Activated T-helper 2 cell treated with anti-CD3 and anti-CD28 coated beads, Interferon-gamma antibody, Interleukin-2, Interleukin-4, amounts not matched to agents 10 μg/mL and 5 μg/mL and 100 μg/mL, durations not matched to agents 14 hours and 24 hours and 36 hours (primary cell): ENCODE measurements at regions not wholly inside any gene's neighbourhood (a gene's known extent, or its start where the extent isn't known, plus 50 kb on each side); places are given as distances from the start of the nearest gene placed in this dataset.

ENCODE experiments used
- DNase-seq: peaks from one replicate; pipeline ENCODE4 v3.0.0; 2021; ENCODE audit warnings: low spot score
- H3K27ac Mint-ChIP-seq: one replicate; pipeline ENCODE4 v1.8.0; 2021; ENCODE audit warnings: mixed read lengths
- H3K27me3 Mint-ChIP-seq: one replicate; pipeline ENCODE4 v1.8.0; 2021; ENCODE audit warnings: low read depth, mixed read lengths
- H3K36me3 Mint-ChIP-seq: one replicate; pipeline ENCODE4 v1.8.0; 2021; ENCODE audit warnings: low read depth, mixed read lengths
- H3K4me1 Mint-ChIP-seq: one replicate; pipeline ENCODE4 v1.8.0; 2021; ENCODE audit warnings: low read depth, mixed read lengths
- H3K4me3 Mint-ChIP-seq: one replicate; pipeline ENCODE4 v1.8.0; 2021; ENCODE audit warnings: low read depth, mild to moderate bottlenecking, moderate library complexity, mixed read lengths
- H3K9me3 Mint-ChIP-seq: one replicate; pipeline ENCODE4 v1.8.0; 2021; ENCODE audit warnings: mixed read lengths
- intact Hi-C: fragments of 100-400 bp; cut with micrococcal nuclease; formaldehyde crosslinking; loops from one replicate; pipeline ENCODE4 v1.15.1; 2023

- H3K27ac Mint-ChIP-seq, result no peak overlapping the region
- no peak for DNase-seq
- peaks cover 13% of the 10 kb centered on the region for H3K27me3 Mint-ChIP-seq
- H3K36me3 Mint-ChIP-seq, result no peaks in the 10 kb centered on the region
- intact Hi-C loops, result no loop called here
- H3K9me3 Mint-ChIP-seq, result no peaks in the 10 kb centered on the region
- H3K4me1 Mint-ChIP-seq, result no peaks in the 10 kb centered on the region
- H3K4me3 Mint-ChIP-seq, result no peak overlapping the region
These were observed 137.1 kb upstream of the MCTP2 start for GRCh38 chr15:94094310-94094709.

DNA sequence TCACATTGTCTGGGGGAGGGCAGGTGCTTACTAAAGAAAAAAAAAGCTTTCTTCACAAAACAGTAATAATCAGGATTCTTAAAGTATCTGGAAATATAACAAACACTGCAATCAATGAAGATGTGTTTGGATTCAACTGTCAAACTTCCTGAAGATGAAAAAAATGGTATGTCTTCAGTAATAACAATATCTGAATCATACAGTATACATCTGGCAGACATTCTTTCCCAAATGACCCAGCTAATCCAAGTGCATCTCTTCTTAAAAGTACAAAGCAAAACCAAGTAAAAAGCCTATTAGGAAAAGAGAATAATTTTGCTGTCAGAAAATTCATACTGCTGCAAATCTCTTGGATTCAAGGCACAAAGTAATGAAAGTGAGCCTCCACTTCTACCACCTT lies 145.0 kb upstream of the MCTP2 start:
- Mint-ChIP-seq H3K4me1 (no peaks in the 10 kb centered on the region), H3K27me3 (no peaks in the 10 kb centered on the region), H3K36me3 (no peaks in the 10 kb centered on the region), H3K27ac (no peak overlapping the region), H3K4me3 (no peak overlapping the region), H3K9me3 (no peaks in the 10 kb centered on the region)
- intact Hi-C loops, result no loop called here
- DNase-seq, result no peak

- Mint-ChIP-seq H3K27ac (no peak overlapping the region), H3K9me3 (no peaks in the 10 kb centered on the region), H3K4me3 (no peak overlapping the region), H3K36me3 (no peaks in the 10 kb centered on the region), H3K4me1 (no peaks in the 10 kb centered on the region), H3K27me3 (no peaks in the 10 kb centered on the region)
- intact Hi-C loops, result no loop called here
- DNase-seq, result no peak
These were observed 147.8 kb upstream of the MCTP2 start for GRCh38 chr15:94083467-94084052.

GRCh38 chr15:94081829-94082228 lies 149.5 kb upstream of the MCTP2 start:
- no peaks in the 10 kb centered on the region for H3K36me3 Mint-ChIP-seq
- H3K4me1 Mint-ChIP-seq, result no peaks in the 10 kb centered on the region
- no peak for DNase-seq
- H3K27ac Mint-ChIP-seq, result no peak overlapping the region
- intact Hi-C loops, result no loop called here
- no peaks in the 10 kb centered on the region for H3K27me3 Mint-ChIP-seq
- H3K4me3 Mint-ChIP-seq, result no peak overlapping the region
- H3K9me3 Mint-ChIP-seq, result no peaks in the 10 kb centered on the region

DNA sequence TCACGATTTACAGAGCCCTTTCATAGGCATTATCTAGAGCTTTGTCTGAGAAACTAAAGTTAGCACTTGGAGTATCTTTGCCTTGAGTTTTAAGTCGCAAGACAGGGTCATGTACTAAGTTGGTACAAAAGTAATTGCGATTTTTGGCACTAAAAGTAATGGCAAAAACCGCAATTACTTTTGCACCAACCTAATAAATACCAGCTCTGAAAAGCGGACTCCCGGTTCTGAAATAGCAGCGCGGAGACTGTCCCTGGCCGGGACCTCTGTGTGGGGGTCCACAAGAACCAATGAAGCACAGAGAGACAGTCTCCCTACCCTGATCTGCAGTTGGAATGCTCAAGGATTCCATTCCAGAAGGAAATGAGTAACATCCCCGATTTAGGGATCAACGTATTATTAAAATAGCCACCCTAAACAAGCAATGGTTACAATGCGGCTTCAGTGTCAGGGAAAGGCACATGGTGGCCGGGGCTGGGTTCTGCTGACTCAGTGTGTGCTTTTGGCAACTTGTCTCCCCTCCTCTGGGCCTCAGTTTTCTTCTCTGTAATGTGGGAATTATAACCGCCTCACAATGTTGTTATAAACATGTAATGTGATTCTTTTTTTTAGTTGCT lies 150.3 kb upstream of the MCTP2 start:
- Mint-ChIP-seq H3K27me3 (no peaks in the 10 kb centered on the region), H3K4me3 (no peak overlapping the region)

DNA sequence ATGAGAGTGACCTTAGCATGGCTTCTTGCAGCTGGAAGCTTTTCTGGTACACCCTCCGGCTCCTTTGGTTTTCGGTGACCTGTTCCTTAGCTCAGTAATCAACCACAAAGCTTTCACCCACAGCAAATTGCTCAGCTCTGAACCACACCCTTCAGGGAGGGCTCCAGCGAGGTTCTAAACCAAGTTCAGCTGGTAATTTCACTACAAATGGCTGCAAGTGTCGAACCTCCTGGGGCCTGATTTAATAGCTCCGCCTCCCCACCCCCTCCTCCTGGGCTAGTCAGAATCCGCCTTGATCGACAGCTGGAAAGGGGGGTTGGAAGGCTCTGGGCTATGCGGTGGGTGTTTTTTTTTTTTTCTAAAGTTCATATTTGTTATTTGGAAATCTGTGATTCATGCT lies 150.9 kb upstream of the MCTP2 start:
- no peak for DNase-seq
- Mint-ChIP-seq H3K27me3 (no peaks in the 10 kb centered on the region), H3K4me1 (no peaks in the 10 kb centered on the region), H3K9me3 (no peaks in the 10 kb centered on the region), H3K36me3 (no peaks in the 10 kb centered on the region), H3K27ac (no peak overlapping the region), H3K4me3 (no peak overlapping the region)
- intact Hi-C loops, result no loop called here

More for the DNA sequence above, 150.3 kb upstream of the MCTP2 start:
- intact Hi-C loops, result no loop called here
- Mint-ChIP-seq H3K9me3 (no peaks in the 10 kb centered on the region), H3K27ac (no peak overlapping the region), H3K4me1 (no peaks in the 10 kb centered on the region), H3K36me3 (no peaks in the 10 kb centered on the region)
- DNase-seq, result no peak

DNA sequence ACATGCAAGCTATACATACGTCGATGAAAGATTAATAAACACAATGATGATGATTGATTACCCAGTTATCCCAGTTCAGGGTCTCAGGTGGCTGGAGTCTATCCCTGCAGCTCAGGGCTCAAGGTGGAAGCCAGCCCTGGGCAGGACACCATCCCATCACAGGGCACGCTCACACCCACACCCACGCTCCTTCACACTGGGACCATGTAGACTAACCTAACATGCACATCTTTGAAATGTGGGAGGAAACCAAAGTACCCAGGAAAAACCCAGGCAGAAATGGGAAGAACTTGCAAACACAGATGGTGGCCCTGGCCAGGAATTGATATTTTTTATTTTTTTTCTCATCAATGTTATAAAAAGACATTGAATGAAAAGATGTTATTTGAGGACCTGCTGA lies 151.4 kb upstream of the MCTP2 start:
- no peak overlapping the region for H3K27ac Mint-ChIP-seq
- no peaks in the 10 kb centered on the region for H3K4me1 Mint-ChIP-seq
- no peak for DNase-seq
- intact Hi-C loops, result no loop called here
- no peaks in the 10 kb centered on the region for H3K36me3 Mint-ChIP-seq
- no peaks in the 10 kb centered on the region for H3K27me3 Mint-ChIP-seq
- no peaks in the 10 kb centered on the region for H3K9me3 Mint-ChIP-seq
- H3K4me3 Mint-ChIP-seq, result no peak overlapping the region

DNA sequence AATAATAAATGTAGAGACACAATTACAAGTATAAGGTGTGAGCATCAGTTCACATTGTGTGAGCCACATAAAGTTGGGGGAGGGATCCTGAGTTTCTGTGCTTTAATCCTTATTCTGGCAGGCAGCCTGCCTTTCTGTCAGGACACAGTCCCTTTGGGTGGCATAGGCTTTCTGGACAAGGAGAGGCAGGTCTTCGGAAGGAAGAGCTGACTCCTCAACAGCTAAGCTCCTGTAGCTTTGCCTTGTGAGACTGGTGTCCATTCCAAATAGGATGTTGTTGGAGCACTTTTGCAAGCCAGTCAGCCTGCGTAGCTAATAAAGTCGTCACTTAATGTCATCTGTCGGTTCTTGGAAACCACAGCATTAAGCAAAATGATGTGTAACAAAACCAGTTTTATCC lies 151.9 kb upstream of the MCTP2 start:
- intact Hi-C loops, result no loop called here
- no peak for DNase-seq
- Mint-ChIP-seq H3K4me3 (no peak overlapping the region), H3K36me3 (no peaks in the 10 kb centered on the region), H3K9me3 (no peaks in the 10 kb centered on the region), H3K27ac (no peak overlapping the region), H3K27me3 (no peaks in the 10 kb centered on the region), H3K4me1 (no peaks in the 10 kb centered on the region)

DNA sequence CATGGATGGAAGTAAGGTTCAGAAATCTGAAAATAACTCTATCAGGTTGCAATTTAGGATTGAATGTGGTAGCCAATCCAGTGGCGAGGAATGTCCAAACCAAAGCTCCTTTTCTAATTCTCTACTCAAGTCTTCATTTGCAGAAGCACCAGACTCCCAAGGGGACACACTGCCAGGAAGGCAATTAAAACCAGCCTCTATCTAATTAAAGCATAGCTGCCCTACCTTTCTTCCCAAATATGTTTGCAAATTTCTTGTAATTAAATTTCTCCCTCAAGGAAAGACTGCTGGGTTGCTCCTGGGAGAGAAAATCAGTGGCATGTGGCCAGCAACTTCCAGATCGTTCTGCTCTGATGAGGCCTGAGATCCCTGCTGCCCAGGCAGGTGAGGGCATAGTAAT lies 153.4 kb upstream of the MCTP2 start:
- Mint-ChIP-seq H3K27ac (no peak overlapping the region), H3K9me3 (no peaks in the 10 kb centered on the region), H3K4me3 (no peak overlapping the region), H3K27me3 (no peaks in the 10 kb centered on the region), H3K36me3 (no peaks in the 10 kb centered on the region), H3K4me1 (no peaks in the 10 kb centered on the region)
- no peak for DNase-seq
- intact Hi-C loops, result no loop called here

- intact Hi-C loops, result no loop called here
- H3K27ac Mint-ChIP-seq, result no peak overlapping the region
- peaks cover 3% of the 10 kb centered on the region for H3K27me3 Mint-ChIP-seq
- H3K36me3 Mint-ChIP-seq, result no peaks in the 10 kb centered on the region
- no peak for DNase-seq
- no peaks in the 10 kb centered on the region for H3K4me1 Mint-ChIP-seq
- H3K4me3 Mint-ChIP-seq, result no peak overlapping the region
- H3K9me3 Mint-ChIP-seq, result no peaks in the 10 kb centered on the region
These were observed 156.0 kb upstream of the MCTP2 start for GRCh38 chr15:94075349-94075748.

- H3K4me1 Mint-ChIP-seq, result no peaks in the 10 kb centered on the region
- no peak overlapping the region for H3K27ac Mint-ChIP-seq
- no peaks in the 10 kb centered on the region for H3K36me3 Mint-ChIP-seq
- DNase-seq, result no peak
- H3K27me3 Mint-ChIP-seq, result peaks cover 9% of the 10 kb centered on the region
- no peaks in the 10 kb centered on the region for H3K9me3 Mint-ChIP-seq
- intact Hi-C loops, result no loop called here
- no peak overlapping the region for H3K4me3 Mint-ChIP-seq
These were observed 160.7 kb upstream of the MCTP2 start for GRCh38 chr15:94070356-94071295.

DNA sequence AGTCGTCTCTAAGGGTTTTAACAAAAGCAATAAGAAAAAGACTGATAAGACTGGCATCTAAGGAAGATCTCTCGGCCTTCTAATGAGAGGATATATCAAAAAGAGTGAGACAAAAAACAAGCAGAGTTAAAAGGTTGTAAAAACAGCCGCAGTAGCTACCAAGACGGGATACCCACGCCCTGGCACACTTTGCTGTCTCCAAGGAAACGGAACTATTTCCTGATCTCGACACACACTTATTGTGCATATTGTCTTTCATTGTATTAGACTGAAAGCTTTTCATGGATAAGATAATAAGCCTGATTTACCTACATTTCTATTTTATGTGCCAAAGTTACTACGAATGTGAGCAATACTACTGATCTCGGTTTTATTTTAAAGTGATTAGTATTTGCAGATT lies 161.5 kb upstream of the MCTP2 start:
- Mint-ChIP-seq H3K27ac (no peak overlapping the region), H3K27me3 (peaks cover 9% of the 10 kb centered on the region), H3K4me3 (no peak overlapping the region), H3K4me1 (no peaks in the 10 kb centered on the region), H3K36me3 (no peaks in the 10 kb centered on the region), H3K9me3 (no peaks in the 10 kb centered on the region)
- DNase-seq, result no peak
- intact Hi-C loops, result no loop called here

GRCh38 chr15:94066811-94067210 lies 164.6 kb upstream of the MCTP2 start:
- Mint-ChIP-seq H3K27ac (no peak overlapping the region), H3K4me1 (no peaks in the 10 kb centered on the region), H3K27me3 (peaks cover 9% of the 10 kb centered on the region), H3K4me3 (no peak overlapping the region), H3K36me3 (no peaks in the 10 kb centered on the region), H3K9me3 (no peaks in the 10 kb centered on the region)
- no peak for DNase-seq
- intact Hi-C loops, result no loop called here
